Fibroblast of pulmonary artery (primary cell): ENCODE measurements at regions not wholly inside any gene's neighbourhood (a gene's known extent, or its start where the extent isn't known, plus 50 kb on each side); places are given as distances from the start of the nearest gene placed in this dataset.
A peak's percentile ranks its signal among the peaks of the same experiment; 100 is the strongest.

Source experiments
- DNase-seq: peaks from one replicate; pipeline ENCODE4 v3.0.0-alpha.2; 2010; ENCODE audit warnings: low read depth
- H3K4me3 ChIP-seq: replicated peaks from 2 replicates; pipeline ENCODE4 v1.5.1; 2011; ENCODE audit warnings: low read depth, mild to moderate bottlenecking, control low read depth, low read length, moderate library complexity
- TF ChIP-seq, protein P1 (sequence below): IDR thresholded peaks from 2 replicates; pipeline ENCODE4 v1.5.1; 2011; ENCODE audit warnings: mild to moderate bottlenecking, control low read depth, low read length, inconsistent platforms; ENCODE audit errors: missing control alignments

DNA sequence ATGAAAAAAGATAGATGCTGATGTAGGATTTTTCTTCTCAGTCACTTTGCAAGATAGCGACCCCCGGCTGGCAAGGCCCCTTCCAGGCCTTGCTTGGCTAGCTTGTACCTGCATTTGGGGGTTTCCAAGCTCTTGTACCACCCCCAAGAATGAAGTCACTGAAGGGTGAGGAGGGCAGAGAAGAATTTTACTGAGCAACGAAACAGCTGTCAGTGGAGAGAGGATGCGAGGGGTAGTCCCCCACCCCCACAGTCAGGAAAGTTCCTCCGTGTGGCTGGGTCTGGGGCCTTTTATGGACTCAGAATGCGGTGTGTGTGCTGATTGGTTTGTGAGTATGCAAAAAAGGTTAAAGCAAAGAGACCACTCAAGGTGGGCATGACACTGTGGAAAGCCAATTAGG lies 382.0 kb downstream of the GPD2 start:
- no peak overlapping the region for H3K4me3 ChIP-seq
- no peak for DNase-seq
- TF ChIP-seq, protein P1, sequence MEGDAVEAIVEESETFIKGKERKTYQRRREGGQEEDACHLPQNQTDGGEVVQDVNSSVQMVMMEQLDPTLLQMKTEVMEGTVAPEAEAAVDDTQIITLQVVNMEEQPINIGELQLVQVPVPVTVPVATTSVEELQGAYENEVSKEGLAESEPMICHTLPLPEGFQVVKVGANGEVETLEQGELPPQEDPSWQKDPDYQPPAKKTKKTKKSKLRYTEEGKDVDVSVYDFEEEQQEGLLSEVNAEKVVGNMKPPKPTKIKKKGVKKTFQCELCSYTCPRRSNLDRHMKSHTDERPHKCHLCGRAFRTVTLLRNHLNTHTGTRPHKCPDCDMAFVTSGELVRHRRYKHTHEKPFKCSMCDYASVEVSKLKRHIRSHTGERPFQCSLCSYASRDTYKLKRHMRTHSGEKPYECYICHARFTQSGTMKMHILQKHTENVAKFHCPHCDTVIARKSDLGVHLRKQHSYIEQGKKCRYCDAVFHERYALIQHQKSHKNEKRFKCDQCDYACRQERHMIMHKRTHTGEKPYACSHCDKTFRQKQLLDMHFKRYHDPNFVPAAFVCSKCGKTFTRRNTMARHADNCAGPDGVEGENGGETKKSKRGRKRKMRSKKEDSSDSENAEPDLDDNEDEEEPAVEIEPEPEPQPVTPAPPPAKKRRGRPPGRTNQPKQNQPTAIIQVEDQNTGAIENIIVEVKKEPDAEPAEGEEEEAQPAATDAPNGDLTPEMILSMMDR: no peak

DNA sequence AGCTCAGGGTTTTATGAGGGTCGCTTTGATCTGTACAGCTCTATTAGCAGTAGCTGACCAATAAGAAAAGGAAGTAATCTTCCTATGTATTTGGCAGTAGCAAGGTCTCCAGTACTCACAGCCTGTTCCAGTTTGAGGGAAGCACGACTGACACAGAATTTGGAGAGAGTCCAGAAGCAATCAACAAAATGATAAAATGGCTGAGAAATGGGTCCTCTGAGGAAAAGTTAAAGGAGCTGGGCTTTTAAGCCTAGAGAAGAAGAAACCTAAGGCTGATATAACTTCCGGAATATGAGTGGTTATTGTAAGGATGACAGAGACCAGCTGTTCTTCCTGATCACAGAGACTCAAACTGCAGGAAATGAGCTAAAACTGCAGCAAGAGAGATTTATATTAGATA lies 382.8 kb downstream of the GPD2 start:
- H3K4me3 ChIP-seq: no peak overlapping the region
- TF ChIP-seq, protein P1: no peak
- peak; percentile 83 for DNase-seq

DNA sequence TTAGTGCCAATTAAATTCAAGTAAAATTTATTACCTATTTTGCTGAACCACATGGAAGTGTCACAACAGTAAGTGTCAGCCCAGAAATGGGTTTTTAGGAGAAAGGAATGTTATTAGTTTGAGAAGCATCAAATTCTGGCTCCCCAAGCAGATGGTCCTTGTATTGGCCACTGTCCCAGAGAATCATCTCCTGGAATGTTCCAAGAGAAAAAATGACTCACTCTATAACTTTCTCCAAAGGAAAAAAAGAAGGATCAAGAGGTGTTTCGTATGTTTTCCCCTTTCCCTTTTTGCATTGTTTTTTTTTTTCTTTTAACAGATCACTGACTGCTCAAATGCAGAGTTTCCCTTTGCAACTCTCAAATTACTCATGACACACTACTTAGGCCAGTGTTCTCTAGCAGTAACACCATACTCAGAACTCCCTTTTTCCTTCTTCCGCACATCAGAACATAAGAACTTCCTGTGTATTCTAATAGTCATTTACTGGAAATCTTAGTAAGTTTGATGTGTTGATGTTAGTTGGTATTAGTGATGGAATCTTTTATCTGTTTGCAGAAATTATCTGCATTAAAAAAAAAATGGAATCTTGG lies 390.3 kb downstream of the GPD2 start:
- TF ChIP-seq, protein P1: no peak
- DNase-seq: peak; percentile 90
- H3K4me3 ChIP-seq: no peak overlapping the region

DNA sequence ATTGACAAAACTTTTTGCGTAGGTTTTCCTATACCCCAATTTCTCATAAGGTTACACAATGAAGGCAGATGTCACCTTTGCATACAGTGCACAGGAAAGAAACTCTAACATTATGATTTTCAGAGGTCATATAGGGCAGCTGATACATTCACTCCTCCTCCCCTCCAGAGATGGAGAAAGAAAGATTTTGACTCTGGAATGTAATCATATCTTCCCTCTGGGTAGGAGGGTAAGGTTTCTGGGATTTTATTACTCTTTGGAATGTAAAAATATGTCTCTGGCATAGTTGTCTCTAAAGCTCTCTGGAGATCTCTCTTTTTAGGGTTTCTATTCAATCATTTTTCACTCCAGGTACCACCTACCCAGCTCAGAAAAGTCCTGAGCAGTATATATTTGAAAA lies 398.3 kb downstream of the GPD2 start:
- no peak for DNase-seq
- H3K4me3 ChIP-seq: no peak overlapping the region
- TF ChIP-seq, protein P1: no peak

DNA sequence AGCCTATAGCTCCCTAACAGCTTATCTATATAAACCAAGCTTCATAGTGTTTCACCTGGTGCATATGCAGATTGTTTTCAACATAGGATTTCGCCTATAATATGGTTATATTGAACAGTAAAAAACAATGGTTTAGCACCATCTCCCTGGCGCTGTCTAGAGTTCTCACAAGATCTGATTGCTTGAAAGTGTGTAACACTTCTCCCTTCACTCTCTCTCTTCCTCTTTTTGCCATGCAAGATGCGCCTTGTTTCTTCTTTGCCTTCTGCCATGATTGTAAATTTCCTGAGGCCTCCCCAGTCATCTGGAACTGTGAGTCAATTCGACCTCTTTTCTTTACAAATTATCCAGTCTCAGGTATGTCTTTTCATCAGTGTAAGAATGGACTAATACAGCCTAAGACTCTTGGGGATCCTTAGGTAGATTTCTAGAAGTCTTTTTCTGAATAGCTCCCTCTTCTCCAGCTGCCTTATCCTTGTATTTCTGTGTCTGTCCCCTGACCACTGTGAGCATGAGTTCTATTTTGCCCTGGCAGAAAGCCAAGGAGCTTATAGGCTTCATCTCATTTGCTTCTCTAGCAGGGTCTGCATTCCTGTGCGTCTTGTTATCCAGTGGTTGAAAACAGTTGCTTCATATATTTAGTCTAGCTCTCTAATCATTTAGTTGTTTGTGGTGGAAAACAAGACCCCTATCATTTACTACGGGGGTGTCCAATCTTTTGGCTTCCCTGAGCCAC lies 401.6 kb downstream of the GPD2 start:
- TF ChIP-seq, protein P1: no peak

DNA sequence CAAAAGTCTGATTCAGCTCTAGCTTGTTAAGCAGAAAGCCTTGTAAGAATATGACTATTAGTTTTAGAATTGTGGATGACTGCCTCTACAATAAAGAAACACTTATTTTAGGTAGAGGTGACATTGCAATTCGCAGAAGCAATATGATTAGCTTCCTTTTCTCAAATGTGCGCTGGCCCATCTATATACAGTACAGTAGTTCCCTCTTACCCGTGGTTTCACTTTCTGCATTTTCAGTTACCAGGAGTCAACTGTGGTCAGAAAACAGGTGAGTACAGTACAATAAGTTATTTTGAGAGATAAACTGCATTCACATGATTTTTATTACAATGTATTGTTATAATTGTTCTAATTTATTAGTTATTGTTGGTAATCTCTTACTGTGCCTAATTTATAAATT lies 405.1 kb downstream of the GPD2 start:
- no peak for DNase-seq

More for the DNA sequence above, 401.6 kb downstream of the GPD2 start:
- DNase-seq: no peak
- no peak overlapping the region for H3K4me3 ChIP-seq

More for the DNA sequence above, 405.1 kb downstream of the GPD2 start:
- no peak overlapping the region for H3K4me3 ChIP-seq
- TF ChIP-seq, protein P1: no peak
